ENCODE measurements at regions not wholly inside any gene's neighbourhood (a gene's known extent, or its start where the extent isn't known, plus 50 kb on each side); places are given as distances from the start of the nearest gene placed in this dataset.

DNA sequence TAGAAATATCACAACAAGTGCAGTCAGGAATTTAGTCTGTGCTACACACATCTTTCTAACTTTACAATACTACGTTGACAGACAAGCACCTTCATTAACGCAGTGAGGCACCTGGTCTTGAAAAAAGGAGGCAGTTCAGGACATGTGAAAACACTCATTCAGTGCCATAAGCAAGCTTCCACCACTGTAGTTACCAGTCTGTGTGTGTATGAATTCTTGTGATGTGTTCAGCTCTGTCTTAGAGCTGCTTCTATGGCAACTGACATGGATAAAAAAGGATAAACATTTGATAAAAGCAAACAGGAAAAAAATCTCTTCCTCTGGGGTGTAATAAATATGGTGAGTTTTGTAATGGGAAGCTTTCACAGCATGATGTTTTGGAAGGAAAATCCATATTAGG lies 623.8 kb upstream of the NXPH2 start:
- no peak for TF ChIP-seq YY1 (tag by site-specific recombination; IDR thresholded peaks at IDR 0.05)
- TF ChIP-seq, protein P1, sequence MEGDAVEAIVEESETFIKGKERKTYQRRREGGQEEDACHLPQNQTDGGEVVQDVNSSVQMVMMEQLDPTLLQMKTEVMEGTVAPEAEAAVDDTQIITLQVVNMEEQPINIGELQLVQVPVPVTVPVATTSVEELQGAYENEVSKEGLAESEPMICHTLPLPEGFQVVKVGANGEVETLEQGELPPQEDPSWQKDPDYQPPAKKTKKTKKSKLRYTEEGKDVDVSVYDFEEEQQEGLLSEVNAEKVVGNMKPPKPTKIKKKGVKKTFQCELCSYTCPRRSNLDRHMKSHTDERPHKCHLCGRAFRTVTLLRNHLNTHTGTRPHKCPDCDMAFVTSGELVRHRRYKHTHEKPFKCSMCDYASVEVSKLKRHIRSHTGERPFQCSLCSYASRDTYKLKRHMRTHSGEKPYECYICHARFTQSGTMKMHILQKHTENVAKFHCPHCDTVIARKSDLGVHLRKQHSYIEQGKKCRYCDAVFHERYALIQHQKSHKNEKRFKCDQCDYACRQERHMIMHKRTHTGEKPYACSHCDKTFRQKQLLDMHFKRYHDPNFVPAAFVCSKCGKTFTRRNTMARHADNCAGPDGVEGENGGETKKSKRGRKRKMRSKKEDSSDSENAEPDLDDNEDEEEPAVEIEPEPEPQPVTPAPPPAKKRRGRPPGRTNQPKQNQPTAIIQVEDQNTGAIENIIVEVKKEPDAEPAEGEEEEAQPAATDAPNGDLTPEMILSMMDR (tag by site-specific recombination; IDR thresholded peaks at IDR 0.05): no peak
- TF ChIP-seq ZNF24 (tag by site-specific recombination; IDR thresholded peaks at IDR 0.05): no peak
- TF ChIP-seq, protein P2, sequence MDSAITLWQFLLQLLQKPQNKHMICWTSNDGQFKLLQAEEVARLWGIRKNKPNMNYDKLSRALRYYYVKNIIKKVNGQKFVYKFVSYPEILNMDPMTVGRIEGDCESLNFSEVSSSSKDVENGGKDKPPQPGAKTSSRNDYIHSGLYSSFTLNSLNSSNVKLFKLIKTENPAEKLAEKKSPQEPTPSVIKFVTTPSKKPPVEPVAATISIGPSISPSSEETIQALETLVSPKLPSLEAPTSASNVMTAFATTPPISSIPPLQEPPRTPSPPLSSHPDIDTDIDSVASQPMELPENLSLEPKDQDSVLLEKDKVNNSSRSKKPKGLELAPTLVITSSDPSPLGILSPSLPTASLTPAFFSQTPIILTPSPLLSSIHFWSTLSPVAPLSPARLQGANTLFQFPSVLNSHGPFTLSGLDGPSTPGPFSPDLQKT (IDR thresholded peaks at IDR 0.05; ENCODE audit: borderline replicate concordance, low read depth, low read length): no peak
- TF ChIP-seq ZBTB48 (tag by site-specific recombination; IDR thresholded peaks at IDR 0.05): no peak
- no peak for TF ChIP-seq ZNF416 (tag by site-specific recombination; IDR thresholded peaks at IDR 0.05)
- TF ChIP-seq TCF7L2 (IDR thresholded peaks at IDR 0.05; ENCODE audit: borderline replicate concordance, low read depth, low read length): no peak
- TF ChIP-seq ZNF530 (tag by site-specific recombination; IDR thresholded peaks at IDR 0.05; ENCODE audit: low read depth): no peak
- no peak for TF ChIP-seq SETDB1 (IDR thresholded peaks at IDR 0.05; ENCODE audit: insufficient read length, low read length)
